Parathyroid adenoma (tissue), 2 donors: ENCODE measurements at regions not wholly inside any gene's neighbourhood (a gene's known extent, or its start where the extent isn't known, plus 50 kb on each side); places are given as distances from the start of the nearest gene placed in this dataset.

Experiments used
- H2AFZ ChIP-seq: fragments of 300-600 bp; sonication (generic); one replicate; pipeline ENCODE4 v1.7.0; 2017; ENCODE audit warnings: antibody characterized with exemption, mild to moderate bottlenecking
- H3K27ac ChIP-seq: fragments of 300-600 bp; sonication (generic); one replicate; pipeline ENCODE4 v1.7.0; 2017
- H3K27me3 ChIP-seq: fragments of 300-600 bp; sonication (generic); one replicate; pipeline ENCODE4 v1.7.0; 2017; ENCODE audit warnings: low read length; ENCODE audit not compliant: control insufficient read depth, insufficient read depth
- H3K36me3 ChIP-seq: fragments of 300-600 bp; sonication (generic); one replicate; pipeline ENCODE4 v1.7.0; 2017; ENCODE audit warnings: low read length; ENCODE audit not compliant: control insufficient read depth, insufficient read depth
- H3K4me1 ChIP-seq: fragments of 300-600 bp; sonication (generic); one replicate; pipeline ENCODE4 v1.7.0; 2017; ENCODE audit warnings: control low read depth
- H3K4me2 ChIP-seq: fragments of 300-600 bp; sonication (generic); one replicate; pipeline ENCODE4 v1.7.0; 2017; ENCODE audit warnings: low read length
- H3K4me3 ChIP-seq: fragments of 300-600 bp; sonication (generic); one replicate; pipeline ENCODE4 v1.7.0; 2017; ENCODE audit warnings: low read depth, low read length
- H3K79me2 ChIP-seq: fragments of 300-600 bp; sonication (generic); one replicate; pipeline ENCODE4 v1.7.0; 2017; ENCODE audit warnings: control low read depth
- H3K9ac ChIP-seq: fragments of 300-600 bp; sonication (generic); one replicate; pipeline ENCODE4 v1.7.0; 2017; ENCODE audit warnings: mild to moderate bottlenecking
- H3K9me3 ChIP-seq: fragments of 300-600 bp; sonication (generic); one replicate; pipeline ENCODE4 v1.7.0; 2017; ENCODE audit warnings: low read length; ENCODE audit not compliant: control insufficient read depth
- TF ChIP-seq, protein P1 (sequence below): fragments of 300-600 bp; sonication (generic); IDR thresholded peaks from one replicate; pipeline ENCODE4 v1.7.0; 2017; ENCODE audit warnings: antibody characterized with exemption, mild to moderate bottlenecking
- donor health status: primary hyperparathyroidism.

DNA sequence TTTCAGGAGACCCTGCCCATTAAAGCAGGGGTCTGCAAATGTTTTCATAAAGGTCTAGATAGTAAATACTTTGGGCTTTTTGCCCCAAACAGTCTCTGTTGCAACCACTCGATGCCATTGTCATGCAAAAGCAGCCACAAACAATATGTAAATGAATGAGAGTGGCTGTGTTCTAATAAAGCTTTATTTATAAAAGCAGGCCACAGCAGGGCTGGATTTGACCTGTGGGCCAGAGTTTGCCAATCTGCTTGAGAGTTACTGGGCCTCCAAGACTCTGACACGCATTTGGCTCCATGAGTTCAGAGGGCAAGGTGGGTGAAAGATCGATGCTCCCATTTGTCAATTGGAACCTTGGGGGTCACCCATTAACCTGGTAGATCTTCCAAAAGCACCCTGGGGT is 217.3 kb upstream of the SDK2 start:
- Histone ChIP-seq H3K27ac (no peak overlapping the region), H3K36me3 (no peaks in the 10 kb centered on the region), H3K4me1 (no peaks in the 10 kb centered on the region), H3K9ac (no peak overlapping the region), H2AFZ (no peak overlapping the region), H3K4me3 (no peak overlapping the region), H3K9me3 (no peaks in the 10 kb centered on the region), H3K79me2 (no peaks in the 10 kb centered on the region), H3K27me3 (no peaks in the 10 kb centered on the region), H3K4me2 (no peak overlapping the region)
- TF ChIP-seq, protein P1, sequence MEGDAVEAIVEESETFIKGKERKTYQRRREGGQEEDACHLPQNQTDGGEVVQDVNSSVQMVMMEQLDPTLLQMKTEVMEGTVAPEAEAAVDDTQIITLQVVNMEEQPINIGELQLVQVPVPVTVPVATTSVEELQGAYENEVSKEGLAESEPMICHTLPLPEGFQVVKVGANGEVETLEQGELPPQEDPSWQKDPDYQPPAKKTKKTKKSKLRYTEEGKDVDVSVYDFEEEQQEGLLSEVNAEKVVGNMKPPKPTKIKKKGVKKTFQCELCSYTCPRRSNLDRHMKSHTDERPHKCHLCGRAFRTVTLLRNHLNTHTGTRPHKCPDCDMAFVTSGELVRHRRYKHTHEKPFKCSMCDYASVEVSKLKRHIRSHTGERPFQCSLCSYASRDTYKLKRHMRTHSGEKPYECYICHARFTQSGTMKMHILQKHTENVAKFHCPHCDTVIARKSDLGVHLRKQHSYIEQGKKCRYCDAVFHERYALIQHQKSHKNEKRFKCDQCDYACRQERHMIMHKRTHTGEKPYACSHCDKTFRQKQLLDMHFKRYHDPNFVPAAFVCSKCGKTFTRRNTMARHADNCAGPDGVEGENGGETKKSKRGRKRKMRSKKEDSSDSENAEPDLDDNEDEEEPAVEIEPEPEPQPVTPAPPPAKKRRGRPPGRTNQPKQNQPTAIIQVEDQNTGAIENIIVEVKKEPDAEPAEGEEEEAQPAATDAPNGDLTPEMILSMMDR, result no peak

GRCh38 chr17:73863761-73864535 is 219.7 kb upstream of the SDK2 start:
- Histone ChIP-seq H3K4me1 (no peaks in the 10 kb centered on the region), H2AFZ (no peak overlapping the region), H3K27me3 (no peaks in the 10 kb centered on the region), H3K9me3 (no peaks in the 10 kb centered on the region), H3K4me3 (no peak overlapping the region), H3K4me2 (no peak overlapping the region), H3K36me3 (no peaks in the 10 kb centered on the region), H3K27ac (no peak overlapping the region), H3K9ac (no peak overlapping the region), H3K79me2 (no peaks in the 10 kb centered on the region)
- TF ChIP-seq, protein P1, result no peak

DNA sequence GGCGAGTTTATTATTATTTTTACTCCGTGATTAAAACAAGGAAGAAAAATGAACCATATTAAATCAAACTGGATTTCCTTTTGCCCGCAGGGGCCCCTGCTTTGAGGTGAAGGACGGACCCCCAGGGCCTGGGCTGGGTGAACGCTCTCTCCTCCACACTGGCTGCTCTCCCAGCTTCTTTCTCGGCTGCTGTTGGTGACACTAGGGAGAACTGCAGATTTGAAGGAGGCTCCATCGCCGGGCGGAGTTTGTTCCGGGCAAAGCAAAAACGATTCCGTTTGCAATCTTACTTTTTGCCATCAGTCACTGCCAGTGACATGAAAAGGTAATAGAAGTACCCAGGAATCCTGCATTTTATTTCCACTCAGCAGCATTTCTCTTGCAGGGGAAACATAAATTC is 221.6 kb upstream of the SDK2 start:
- H3K4me3 ChIP-seq, result no peak overlapping the region
- no peaks in the 10 kb centered on the region for H3K9me3 ChIP-seq
- no peak overlapping the region for H3K9ac ChIP-seq
- H3K27ac ChIP-seq, result no peak overlapping the region
- H3K36me3 ChIP-seq, result no peaks in the 10 kb centered on the region
- no peak overlapping the region for H2AFZ ChIP-seq
- H3K4me1 ChIP-seq, result no peaks in the 10 kb centered on the region
- no peaks in the 10 kb centered on the region for H3K79me2 ChIP-seq
- no peaks in the 10 kb centered on the region for H3K27me3 ChIP-seq
- TF ChIP-seq, protein P1, result no peak
- H3K4me2 ChIP-seq, result no peak overlapping the region

- H2AFZ ChIP-seq, result no peak overlapping the region
- H3K36me3 ChIP-seq, result no peaks in the 10 kb centered on the region
- no peak overlapping the region for H3K27ac ChIP-seq
- TF ChIP-seq, protein P1, result no peak
- no peaks in the 10 kb centered on the region for H3K9me3 ChIP-seq
- no peak overlapping the region for H3K9ac ChIP-seq
- no peaks in the 10 kb centered on the region for H3K27me3 ChIP-seq
- H3K79me2 ChIP-seq, result no peaks in the 10 kb centered on the region
- H3K4me2 ChIP-seq, result no peak overlapping the region
- no peak overlapping the region for H3K4me3 ChIP-seq
- H3K4me1 ChIP-seq, result no peaks in the 10 kb centered on the region
These were observed 222.8 kb upstream of the SDK2 start for GRCh38 chr17:73867056-73867455.

DNA sequence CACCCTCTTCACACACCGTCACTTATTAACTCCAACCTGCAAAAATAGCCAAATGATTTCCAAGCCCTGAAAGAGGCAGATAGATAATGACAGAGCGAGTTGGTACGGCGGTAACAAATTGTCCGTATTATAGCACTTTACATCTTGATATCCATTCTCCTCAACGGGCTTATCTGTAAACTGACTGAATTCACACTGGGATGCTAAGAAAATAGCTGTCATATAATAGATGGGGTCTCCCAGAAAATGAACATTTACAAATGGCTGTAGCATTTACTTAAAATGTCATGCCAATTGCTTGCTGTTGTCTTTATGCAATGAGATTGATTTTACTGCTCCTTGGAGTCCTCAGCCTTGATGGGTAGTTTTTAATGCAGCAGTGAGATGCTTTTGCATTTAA is 225.8 kb upstream of the SDK2 start:
- Histone ChIP-seq H3K4me1 (no peaks in the 10 kb centered on the region), H3K9ac (no peak overlapping the region), H3K4me3 (no peak overlapping the region), H3K4me2 (no peak overlapping the region), H3K36me3 (no peaks in the 10 kb centered on the region), H3K27ac (no peak overlapping the region), H3K9me3 (no peaks in the 10 kb centered on the region), H3K79me2 (no peaks in the 10 kb centered on the region), H3K27me3 (no peaks in the 10 kb centered on the region), H2AFZ (no peak overlapping the region)
- TF ChIP-seq, protein P1, result no peak
